ENCODE measurements at regions not wholly inside any gene's neighbourhood (a gene's known extent, or its start where the extent isn't known, plus 50 kb on each side); places are given as distances from the start of the nearest gene placed in this dataset.

- H3K36me3 Mint-ChIP-seq (ENCODE audit: low read depth), result peaks cover under 1% of the 10 kb centered on the region; the same call in 2 of the 3 replicates
- H3K4me2 ChIP-seq, result no peak overlapping the region
- no peak overlapping the region for H3K4me3 Mint-ChIP-seq
- 0 out of 2 replicates have a peak, but pooled peaks cover 5% of the 10 kb centered on the region for H3K4me1 ChIP-seq (ENCODE audit: insufficient read depth)
- peaks cover 7% of the 10 kb centered on the region; the same call in 2 of the 3 replicates for H3K9me3 Mint-ChIP-seq
- no peaks in the 10 kb centered on the region for H3F3A ChIP-seq (replicated peaks; ENCODE audit: low read depth)
- H3K9me2 ChIP-seq (ENCODE audit: insufficient read depth), result no peaks in the 10 kb centered on the region
- no peaks in the 10 kb centered on the region for H3K27me3 ChIP-seq (ENCODE audit: insufficient read depth)
- ATAC-seq (no peak), DNase-seq (ENCODE audit: low spot score) (no peak)
- no peaks in the 10 kb centered on the region for H3K79me2 ChIP-seq (replicated peaks; ENCODE audit: insufficient read depth)
- no peak overlapping the region for H3K27ac Mint-ChIP-seq
- no peaks in the 10 kb centered on the region for H4K20me1 ChIP-seq (replicated peaks; ENCODE audit: insufficient read depth)
- no peak overlapping the region for H2AFZ ChIP-seq
- TF ChIP-seq NANOG (IDR thresholded peaks at IDR 0.05; ENCODE audit: borderline replicate concordance) (no peak), ZNF462 (CRISPR knock-in tag; IDR thresholded peaks at IDR 0.05) (no peak), ZNF331 (CRISPR knock-in tag; IDR thresholded peaks at IDR 0.05; ENCODE audit: low read depth) (no peak), EZH2 (IDR thresholded peaks at IDR 0.05; ENCODE audit: low read depth, unreplicated experiment) (no peak), JUNB (IDR thresholded peaks at IDR 0.05; ENCODE audit: unreplicated experiment) (no peak), ZNF114 (CRISPR knock-in tag; IDR thresholded peaks at IDR 0.05) (no peak), STAT1 (IDR thresholded peaks at IDR 0.05; ENCODE audit: unreplicated experiment) (no peak), CREB1 (CRISPR knock-in tag; IDR thresholded peaks at IDR 0.05; ENCODE audit: low read depth) (no peak), POLR2AphosphoS5 (IDR thresholded peaks at IDR 0.05; ENCODE audit: low read depth) (no peak), EZH2phosphoT487 (IDR thresholded peaks at IDR 0.05; ENCODE audit: unreplicated experiment) (no peak)
- TF ChIP-seq, protein P1, sequence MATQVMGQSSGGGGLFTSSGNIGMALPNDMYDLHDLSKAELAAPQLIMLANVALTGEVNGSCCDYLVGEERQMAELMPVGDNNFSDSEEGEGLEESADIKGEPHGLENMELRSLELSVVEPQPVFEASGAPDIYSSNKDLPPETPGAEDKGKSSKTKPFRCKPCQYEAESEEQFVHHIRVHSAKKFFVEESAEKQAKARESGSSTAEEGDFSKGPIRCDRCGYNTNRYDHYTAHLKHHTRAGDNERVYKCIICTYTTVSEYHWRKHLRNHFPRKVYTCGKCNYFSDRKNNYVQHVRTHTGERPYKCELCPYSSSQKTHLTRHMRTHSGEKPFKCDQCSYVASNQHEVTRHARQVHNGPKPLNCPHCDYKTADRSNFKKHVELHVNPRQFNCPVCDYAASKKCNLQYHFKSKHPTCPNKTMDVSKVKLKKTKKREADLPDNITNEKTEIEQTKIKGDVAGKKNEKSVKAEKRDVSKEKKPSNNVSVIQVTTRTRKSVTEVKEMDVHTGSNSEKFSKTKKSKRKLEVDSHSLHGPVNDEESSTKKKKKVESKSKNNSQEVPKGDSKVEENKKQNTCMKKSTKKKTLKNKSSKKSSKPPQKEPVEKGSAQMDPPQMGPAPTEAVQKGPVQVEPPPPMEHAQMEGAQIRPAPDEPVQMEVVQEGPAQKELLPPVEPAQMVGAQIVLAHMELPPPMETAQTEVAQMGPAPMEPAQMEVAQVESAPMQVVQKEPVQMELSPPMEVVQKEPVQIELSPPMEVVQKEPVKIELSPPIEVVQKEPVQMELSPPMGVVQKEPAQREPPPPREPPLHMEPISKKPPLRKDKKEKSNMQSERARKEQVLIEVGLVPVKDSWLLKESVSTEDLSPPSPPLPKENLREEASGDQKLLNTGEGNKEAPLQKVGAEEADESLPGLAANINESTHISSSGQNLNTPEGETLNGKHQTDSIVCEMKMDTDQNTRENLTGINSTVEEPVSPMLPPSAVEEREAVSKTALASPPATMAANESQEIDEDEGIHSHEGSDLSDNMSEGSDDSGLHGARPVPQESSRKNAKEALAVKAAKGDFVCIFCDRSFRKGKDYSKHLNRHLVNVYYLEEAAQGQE (IDR thresholded peaks at IDR 0.05; ENCODE audit: unreplicated experiment), result no peak
- TF ChIP-seq, protein P2, sequence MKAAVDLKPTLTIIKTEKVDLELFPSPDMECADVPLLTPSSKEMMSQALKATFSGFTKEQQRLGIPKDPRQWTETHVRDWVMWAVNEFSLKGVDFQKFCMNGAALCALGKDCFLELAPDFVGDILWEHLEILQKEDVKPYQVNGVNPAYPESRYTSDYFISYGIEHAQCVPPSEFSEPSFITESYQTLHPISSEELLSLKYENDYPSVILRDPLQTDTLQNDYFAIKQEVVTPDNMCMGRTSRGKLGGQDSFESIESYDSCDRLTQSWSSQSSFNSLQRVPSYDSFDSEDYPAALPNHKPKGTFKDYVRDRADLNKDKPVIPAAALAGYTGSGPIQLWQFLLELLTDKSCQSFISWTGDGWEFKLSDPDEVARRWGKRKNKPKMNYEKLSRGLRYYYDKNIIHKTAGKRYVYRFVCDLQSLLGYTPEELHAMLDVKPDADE (IDR thresholded peaks at IDR 0.05), result no peak
- TF ChIP-seq, protein P3, sequence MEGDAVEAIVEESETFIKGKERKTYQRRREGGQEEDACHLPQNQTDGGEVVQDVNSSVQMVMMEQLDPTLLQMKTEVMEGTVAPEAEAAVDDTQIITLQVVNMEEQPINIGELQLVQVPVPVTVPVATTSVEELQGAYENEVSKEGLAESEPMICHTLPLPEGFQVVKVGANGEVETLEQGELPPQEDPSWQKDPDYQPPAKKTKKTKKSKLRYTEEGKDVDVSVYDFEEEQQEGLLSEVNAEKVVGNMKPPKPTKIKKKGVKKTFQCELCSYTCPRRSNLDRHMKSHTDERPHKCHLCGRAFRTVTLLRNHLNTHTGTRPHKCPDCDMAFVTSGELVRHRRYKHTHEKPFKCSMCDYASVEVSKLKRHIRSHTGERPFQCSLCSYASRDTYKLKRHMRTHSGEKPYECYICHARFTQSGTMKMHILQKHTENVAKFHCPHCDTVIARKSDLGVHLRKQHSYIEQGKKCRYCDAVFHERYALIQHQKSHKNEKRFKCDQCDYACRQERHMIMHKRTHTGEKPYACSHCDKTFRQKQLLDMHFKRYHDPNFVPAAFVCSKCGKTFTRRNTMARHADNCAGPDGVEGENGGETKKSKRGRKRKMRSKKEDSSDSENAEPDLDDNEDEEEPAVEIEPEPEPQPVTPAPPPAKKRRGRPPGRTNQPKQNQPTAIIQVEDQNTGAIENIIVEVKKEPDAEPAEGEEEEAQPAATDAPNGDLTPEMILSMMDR (conservative IDR thresholded peaks at IDR 0.05; ENCODE audit: low read depth in 2 of 2), result no peak
- H3K27me3 Mint-ChIP-seq (ENCODE audit: insufficient read depth, low read depth, poor library complexity), result no peaks in the 10 kb centered on the region
- H3K36me3 ChIP-seq (ENCODE audit: insufficient read depth), result no peaks in the 10 kb centered on the region
- no peak overlapping the region for H3K4me3 ChIP-seq
- H3K4me1 Mint-ChIP-seq, result no peaks in the 10 kb centered on the region
- no peak overlapping the region for H3K27ac ChIP-seq (ENCODE audit: low read depth)
These were observed 1096.7 kb upstream of the DDX18 start for GRCh38 chr2:116717832-116718231.
